Type B pancreatic cell (in vitro differentiated cells): ENCODE measurements at regions not wholly inside any gene's neighbourhood (a gene's known extent, or its start where the extent isn't known, plus 50 kb on each side); places are given as distances from the start of the nearest gene placed in this dataset.

Experiments
- DNase-seq: peaks from one replicate; pipeline ENCODE4 v3.0.0; 2021; ENCODE audit warnings: mixed read lengths; ENCODE audit not compliant: unreplicated experiment; ENCODE audit errors: extremely low spot score
- H3K27ac Mint-ChIP-seq: 2 replicates; pipeline ENCODE4 v1.8.0; 2021; ENCODE audit warnings: mild to moderate bottlenecking, mixed read lengths
- H3K27me3 Mint-ChIP-seq: 2 replicates; pipeline ENCODE4 v1.8.0; 2021; ENCODE audit warnings: mixed read lengths
- H3K36me3 Mint-ChIP-seq: 2 replicates; pipeline ENCODE4 v1.8.0; 2021; ENCODE audit warnings: mixed read lengths
- H3K4me1 Mint-ChIP-seq: one replicate; pipeline ENCODE4 v1.8.0; 2021; ENCODE audit warnings: mixed read lengths; ENCODE audit not compliant: unreplicated experiment
- H3K4me3 Mint-ChIP-seq: 2 replicates; pipeline ENCODE4 v1.8.0; 2021; ENCODE audit warnings: mild to moderate bottlenecking, mixed read lengths
- H3K9me3 Mint-ChIP-seq: 2 replicates; pipeline ENCODE4 v1.8.0; 2021; ENCODE audit warnings: mixed read lengths
- TF ChIP-seq, protein P1 (sequence below): fragments of 200-600 bp; sonication (generic); conservative IDR thresholded peaks from 2 replicates; pipeline ENCODE4 v1.5.0; 2021; ENCODE audit warnings: antibody characterized with exemption, mild to moderate bottlenecking

DNA sequence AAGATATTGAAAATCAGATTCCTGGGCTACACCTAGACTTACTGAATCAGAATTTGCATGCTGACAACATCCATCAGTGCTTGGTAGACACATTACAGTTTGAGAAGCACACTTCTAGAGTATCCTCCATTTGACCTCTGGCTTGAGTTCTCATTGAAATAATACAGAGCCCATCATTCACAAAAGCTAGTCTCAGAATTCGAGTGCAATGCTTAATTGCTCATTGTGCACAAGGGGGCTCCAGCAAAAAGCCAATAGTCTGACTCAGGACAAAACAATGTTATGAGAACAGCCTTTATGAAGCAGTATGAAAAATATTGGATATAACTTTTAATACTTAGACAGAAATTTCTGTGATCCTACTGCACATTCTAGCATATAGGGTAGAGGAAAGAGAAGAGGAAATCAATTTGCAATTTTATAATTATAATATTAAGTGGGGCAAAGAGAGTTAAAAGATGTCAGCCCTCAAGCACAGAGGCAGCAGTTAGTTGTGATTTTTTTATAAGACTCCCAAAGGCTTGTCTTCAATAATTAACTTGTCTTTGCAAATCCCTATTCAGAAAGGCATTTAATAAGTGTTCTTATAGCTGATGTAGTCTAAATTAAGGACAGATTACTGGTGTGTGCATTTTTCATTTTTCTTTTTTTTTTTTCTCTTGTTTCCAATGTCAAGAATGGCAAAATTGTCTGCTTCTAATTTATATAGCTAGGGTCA lies 105.8 kb upstream of the ANK3 start:
- H3K4me1 Mint-ChIP-seq = peaks cover 20% of the 10 kb centered on the region

DNA sequence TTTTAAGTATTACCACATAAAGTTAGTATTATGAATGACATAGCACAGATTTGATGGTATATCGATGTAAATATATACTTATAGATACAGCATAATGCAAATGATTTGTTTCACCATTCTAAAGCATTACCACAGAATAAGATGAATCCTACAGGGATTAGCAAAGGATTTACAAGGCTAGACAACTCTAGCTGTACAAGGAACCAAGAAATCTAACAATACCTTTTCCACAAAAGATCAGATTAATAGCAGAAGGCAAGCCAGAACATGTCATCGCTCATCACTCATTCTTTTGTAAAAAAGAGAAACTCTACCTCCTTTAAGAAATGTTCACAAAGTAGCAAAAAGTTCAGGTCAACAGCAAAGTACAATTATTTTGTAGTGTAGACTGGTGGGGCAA lies 105.1 kb upstream of the ANK3 start:
- H3K27ac Mint-ChIP-seq = no peak overlapping the region
- no peak overlapping the region for H3K4me3 Mint-ChIP-seq
- TF ChIP-seq, protein P1, sequence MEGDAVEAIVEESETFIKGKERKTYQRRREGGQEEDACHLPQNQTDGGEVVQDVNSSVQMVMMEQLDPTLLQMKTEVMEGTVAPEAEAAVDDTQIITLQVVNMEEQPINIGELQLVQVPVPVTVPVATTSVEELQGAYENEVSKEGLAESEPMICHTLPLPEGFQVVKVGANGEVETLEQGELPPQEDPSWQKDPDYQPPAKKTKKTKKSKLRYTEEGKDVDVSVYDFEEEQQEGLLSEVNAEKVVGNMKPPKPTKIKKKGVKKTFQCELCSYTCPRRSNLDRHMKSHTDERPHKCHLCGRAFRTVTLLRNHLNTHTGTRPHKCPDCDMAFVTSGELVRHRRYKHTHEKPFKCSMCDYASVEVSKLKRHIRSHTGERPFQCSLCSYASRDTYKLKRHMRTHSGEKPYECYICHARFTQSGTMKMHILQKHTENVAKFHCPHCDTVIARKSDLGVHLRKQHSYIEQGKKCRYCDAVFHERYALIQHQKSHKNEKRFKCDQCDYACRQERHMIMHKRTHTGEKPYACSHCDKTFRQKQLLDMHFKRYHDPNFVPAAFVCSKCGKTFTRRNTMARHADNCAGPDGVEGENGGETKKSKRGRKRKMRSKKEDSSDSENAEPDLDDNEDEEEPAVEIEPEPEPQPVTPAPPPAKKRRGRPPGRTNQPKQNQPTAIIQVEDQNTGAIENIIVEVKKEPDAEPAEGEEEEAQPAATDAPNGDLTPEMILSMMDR = no peak

More for the DNA sequence above, 105.8 kb upstream of the ANK3 start:
- TF ChIP-seq, protein P1 = no peak
- no peaks in the 10 kb centered on the region for H3K9me3 Mint-ChIP-seq
- no peak overlapping the region for H3K4me3 Mint-ChIP-seq
- no peaks in the 10 kb centered on the region for H3K27me3 Mint-ChIP-seq
- H3K27ac Mint-ChIP-seq = no peak overlapping the region
- H3K36me3 Mint-ChIP-seq = no peaks in the 10 kb centered on the region
- no peak for DNase-seq

GRCh38 chr10:60491162-60491561 lies 101.5 kb upstream of the ANK3 start:
- Mint-ChIP-seq H3K9me3 (no peaks in the 10 kb centered on the region), H3K4me1 (peaks cover 10% of the 10 kb centered on the region), H3K36me3 (no peaks in the 10 kb centered on the region), H3K27ac (no peak overlapping the region), H3K4me3 (no peak overlapping the region), H3K27me3 (no peaks in the 10 kb centered on the region)
- DNase-seq = no peak
- TF ChIP-seq, protein P1 = no peak

More for the DNA sequence above, 105.1 kb upstream of the ANK3 start:
- H3K9me3 Mint-ChIP-seq = no peaks in the 10 kb centered on the region
- DNase-seq = no peak
- H3K36me3 Mint-ChIP-seq = no peaks in the 10 kb centered on the region
- no peaks in the 10 kb centered on the region for H3K27me3 Mint-ChIP-seq
- H3K4me1 Mint-ChIP-seq = peaks cover 20% of the 10 kb centered on the region

DNA sequence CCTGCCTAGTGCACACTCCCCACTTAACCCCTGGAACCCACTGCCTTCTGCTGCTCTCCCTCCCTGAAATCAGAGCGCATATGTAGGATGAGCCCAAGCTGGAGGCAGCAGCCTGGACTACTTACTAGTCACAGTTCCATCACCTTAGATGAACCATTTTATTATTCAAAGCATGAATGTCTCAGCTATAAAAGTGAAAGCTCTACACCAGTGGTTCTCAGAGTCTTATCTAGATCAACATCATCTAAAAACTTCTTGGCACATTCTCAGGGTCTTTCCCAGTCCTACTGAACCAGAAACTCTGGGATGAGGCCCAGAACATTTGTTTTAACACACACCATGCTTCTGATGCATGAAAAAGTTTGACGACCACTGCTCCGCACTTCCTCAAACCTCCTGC lies 100.3 kb upstream of the ANK3 start:
- TF ChIP-seq, protein P1 = no peak
- H3K36me3 Mint-ChIP-seq = no peaks in the 10 kb centered on the region
- DNase-seq = no peak

GRCh38 chr10:60488111-60488669 lies 98.5 kb upstream of the ANK3 start:
- H3K4me3 Mint-ChIP-seq = no peak overlapping the region
- TF ChIP-seq, protein P1 = no peak
- no peak for DNase-seq
- H3K4me1 Mint-ChIP-seq = no peaks in the 10 kb centered on the region
- H3K9me3 Mint-ChIP-seq = peaks cover 6% of the 10 kb centered on the region
- H3K36me3 Mint-ChIP-seq = no peaks in the 10 kb centered on the region
- no peak overlapping the region for H3K27ac Mint-ChIP-seq
- H3K27me3 Mint-ChIP-seq = no peaks in the 10 kb centered on the region

More for the DNA sequence above, 100.3 kb upstream of the ANK3 start:
- Mint-ChIP-seq H3K9me3 (no peaks in the 10 kb centered on the region), H3K27ac (no peak overlapping the region), H3K4me3 (no peak overlapping the region), H3K4me1 (peaks cover 5% of the 10 kb centered on the region), H3K27me3 (no peaks in the 10 kb centered on the region)
